ENCODE measurements at regions not wholly inside any gene's neighbourhood (a gene's known extent, or its start where the extent isn't known, plus 50 kb on each side); places are given as distances from the start of the nearest gene placed in this dataset.

DNA sequence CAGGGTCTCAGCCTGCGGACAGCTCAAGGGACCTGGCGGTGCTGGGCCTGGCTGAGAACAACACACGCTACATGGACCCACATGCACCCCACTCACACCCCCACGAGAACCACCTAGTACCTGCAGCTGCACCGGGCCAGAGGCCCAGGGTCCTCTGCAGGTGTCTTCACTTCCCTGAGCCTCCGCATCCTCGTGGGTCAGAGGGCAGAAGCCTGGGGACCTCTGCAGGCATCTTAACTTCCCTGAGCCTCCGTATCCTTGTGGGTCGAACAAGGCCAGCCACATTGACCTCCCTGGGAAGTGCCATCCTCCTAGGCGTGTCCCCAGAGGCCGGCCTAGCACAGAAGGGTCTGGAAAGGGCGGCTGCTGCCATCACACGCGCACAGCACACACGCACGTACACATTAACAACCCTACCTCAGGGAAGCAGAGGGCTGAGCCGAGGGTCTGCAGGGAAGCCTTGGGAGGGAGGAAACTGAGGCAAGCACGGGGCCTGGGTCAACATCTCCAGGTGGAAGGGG, 62.5 kb upstream of the HPCAL1 start:
- no peak for DNase-seq (ENCODE audit: low read depth)
- H3K4me3 ChIP-seq (ENCODE audit: control insufficient read depth, low read depth, low read length), result no peak overlapping the region
- TF ChIP-seq, protein P1, sequence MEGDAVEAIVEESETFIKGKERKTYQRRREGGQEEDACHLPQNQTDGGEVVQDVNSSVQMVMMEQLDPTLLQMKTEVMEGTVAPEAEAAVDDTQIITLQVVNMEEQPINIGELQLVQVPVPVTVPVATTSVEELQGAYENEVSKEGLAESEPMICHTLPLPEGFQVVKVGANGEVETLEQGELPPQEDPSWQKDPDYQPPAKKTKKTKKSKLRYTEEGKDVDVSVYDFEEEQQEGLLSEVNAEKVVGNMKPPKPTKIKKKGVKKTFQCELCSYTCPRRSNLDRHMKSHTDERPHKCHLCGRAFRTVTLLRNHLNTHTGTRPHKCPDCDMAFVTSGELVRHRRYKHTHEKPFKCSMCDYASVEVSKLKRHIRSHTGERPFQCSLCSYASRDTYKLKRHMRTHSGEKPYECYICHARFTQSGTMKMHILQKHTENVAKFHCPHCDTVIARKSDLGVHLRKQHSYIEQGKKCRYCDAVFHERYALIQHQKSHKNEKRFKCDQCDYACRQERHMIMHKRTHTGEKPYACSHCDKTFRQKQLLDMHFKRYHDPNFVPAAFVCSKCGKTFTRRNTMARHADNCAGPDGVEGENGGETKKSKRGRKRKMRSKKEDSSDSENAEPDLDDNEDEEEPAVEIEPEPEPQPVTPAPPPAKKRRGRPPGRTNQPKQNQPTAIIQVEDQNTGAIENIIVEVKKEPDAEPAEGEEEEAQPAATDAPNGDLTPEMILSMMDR (IDR thresholded peaks at IDR 0.05; ENCODE audit: control insufficient read depth, insufficient read depth, low read depth, low read length, missing control alignments), result no peak

DNA sequence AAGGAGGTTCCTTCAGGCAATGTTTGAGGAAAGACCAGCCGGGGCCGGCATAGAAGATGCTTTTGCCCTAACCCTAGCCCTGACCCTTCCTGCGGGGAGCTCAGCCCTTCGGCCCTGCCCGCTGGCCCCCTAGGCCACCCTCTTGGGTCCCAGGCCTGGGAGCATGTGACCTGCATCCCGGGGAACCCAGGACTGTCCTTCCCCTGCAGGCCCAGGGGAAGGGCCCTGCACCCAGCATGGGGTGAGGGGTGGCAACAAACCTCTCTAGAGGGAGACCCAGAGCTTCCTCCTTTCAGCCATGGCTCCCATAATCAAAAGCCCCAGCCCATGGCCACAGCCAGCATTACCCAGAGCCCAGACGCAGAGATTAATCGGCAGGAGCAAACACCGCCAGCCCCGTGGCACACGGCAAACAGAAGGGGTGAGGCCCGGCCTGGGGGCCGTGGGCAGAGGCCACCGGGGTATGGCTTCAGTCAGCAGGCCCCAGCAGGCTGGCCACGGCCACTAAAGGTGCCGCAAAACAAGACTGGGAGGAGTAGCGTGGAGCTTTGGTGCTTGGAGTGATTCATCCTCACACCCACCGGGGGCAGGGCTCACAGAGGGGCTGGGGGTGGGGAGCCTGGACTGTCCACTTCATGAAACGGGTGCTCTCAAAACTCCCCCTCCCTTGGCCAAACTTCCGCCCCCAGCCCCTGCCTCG, 61.6 kb upstream of the HPCAL1 start:
- TF ChIP-seq, protein P1 (IDR thresholded peaks at IDR 0.05; ENCODE audit: control insufficient read depth, insufficient read depth, low read depth, low read length, missing control alignments), result no peak

DNA sequence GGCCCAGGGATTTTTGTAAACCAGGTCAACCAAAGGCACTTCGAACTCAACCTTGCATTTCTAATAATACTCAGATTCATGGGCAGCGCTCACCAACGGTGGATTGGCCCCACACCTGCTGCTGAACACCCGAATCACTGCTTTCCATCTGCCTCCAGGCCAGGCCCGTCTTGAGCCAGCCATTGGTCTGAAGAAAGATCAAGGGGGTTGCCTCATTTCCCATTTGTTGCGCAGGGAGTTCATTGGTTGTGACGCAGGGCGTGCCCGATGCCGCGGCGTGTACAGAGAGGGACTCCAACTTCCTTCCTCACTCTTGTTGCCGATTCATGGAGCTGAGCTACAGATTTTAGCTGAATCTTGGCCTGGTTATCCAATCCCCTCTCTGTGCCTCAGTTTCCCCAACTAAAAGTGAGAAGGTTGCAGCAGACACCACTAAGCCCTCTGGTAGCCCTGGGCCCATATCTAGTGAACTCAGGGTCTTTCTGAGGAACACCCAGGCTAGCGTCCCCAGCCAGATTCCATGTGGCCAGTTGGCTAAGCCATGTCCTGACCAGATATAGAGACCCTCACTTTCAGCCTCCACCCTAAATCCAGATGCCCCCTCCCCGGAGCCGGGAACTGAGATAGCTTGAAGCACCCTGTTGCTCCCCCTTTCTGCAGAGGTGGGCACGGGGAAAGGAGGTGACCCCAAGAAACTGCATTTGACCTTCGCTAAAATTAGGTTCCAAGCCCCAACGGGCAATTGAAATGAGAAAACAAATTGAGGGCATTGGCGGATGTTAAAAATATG, 60.9 kb upstream of the HPCAL1 start:
- no peak for DNase-seq (ENCODE audit: low read depth)
- H3K4me3 ChIP-seq (ENCODE audit: control insufficient read depth, low read depth, low read length), result no peak overlapping the region
- TF ChIP-seq, protein P1 (IDR thresholded peaks at IDR 0.05; ENCODE audit: control insufficient read depth, insufficient read depth, low read depth, low read length, missing control alignments), result no peak

More for the DNA sequence above, 61.6 kb upstream of the HPCAL1 start:
- H3K4me3 ChIP-seq (ENCODE audit: control insufficient read depth, low read depth, low read length), result no peak overlapping the region
- no peak for DNase-seq (ENCODE audit: low read depth)

DNA sequence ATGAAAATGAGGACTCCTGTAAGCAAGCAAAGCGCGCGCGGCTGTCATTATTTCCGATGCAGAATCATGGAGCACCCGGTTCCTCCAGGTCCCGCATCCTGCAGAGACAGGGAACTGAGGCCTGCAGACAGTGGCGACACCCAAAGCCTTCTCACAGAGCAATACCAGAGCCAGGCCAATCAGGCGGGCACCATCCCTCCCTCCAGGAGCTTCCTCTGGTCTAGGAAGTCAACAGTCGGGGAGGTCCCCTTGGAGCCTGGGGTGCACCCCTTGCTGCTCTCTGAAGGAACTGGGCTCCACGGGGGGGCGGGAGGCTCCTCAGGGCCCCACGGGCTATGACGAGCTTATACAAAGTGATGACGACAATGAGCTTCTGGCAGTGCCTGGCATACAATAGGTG, 60.3 kb upstream of the HPCAL1 start:
- TF ChIP-seq, protein P1 (IDR thresholded peaks at IDR 0.05; ENCODE audit: control insufficient read depth, insufficient read depth, low read depth, low read length, missing control alignments), result no peak
- H3K4me3 ChIP-seq (ENCODE audit: control insufficient read depth, low read depth, low read length), result no peak overlapping the region
- DNase-seq (ENCODE audit: low read depth), result no peak

DNA sequence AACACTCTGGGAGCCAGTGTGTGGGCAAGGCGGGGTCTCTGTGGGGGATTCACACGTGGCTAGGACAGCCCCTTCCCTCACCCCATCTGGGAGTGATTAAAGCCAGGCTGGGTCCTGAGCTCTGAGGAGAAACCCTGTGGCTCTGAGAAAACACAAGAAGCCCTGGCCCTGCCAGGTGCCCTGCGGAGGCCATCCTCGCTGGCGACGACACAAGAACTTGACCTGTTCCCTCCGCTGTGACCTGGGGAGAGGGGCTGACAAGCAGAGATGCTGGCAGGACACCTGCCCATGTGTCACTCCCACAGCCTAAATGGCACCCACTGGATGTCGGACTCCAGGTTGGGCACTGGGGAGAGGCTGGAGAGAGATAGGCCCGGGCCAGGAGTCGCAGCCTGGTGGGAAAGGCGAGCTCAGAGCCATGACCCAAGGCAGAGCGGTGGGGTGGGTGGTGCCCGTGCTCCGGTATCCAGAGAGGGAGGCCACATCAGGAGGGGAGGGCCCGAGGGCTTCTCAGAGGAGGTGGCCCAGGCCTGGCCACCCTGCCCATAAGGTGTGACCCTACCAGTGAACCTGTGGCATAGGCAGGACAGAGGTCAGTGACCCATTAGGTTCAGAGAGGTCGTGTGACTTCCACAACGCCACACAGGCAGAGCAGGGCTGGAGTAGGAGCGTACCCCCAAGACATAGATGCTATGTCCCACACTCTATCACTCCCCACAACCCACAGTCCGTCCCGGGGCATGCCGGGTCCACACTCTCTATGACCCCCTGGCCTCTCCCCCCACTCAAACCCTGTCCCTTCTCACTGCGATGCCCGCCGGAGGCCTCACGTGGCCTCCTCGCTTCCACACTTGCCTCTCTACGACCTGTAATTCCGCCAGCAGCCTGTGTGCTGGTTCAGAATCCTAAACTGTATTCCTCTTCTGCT, 59.4 kb upstream of the HPCAL1 start:
- no peak overlapping the region for H3K4me3 ChIP-seq (ENCODE audit: control insufficient read depth, low read depth, low read length)
- no peak for DNase-seq (ENCODE audit: low read depth)
- TF ChIP-seq, protein P1 (IDR thresholded peaks at IDR 0.05; ENCODE audit: control insufficient read depth, insufficient read depth, low read depth, low read length, missing control alignments), result no peak

DNA sequence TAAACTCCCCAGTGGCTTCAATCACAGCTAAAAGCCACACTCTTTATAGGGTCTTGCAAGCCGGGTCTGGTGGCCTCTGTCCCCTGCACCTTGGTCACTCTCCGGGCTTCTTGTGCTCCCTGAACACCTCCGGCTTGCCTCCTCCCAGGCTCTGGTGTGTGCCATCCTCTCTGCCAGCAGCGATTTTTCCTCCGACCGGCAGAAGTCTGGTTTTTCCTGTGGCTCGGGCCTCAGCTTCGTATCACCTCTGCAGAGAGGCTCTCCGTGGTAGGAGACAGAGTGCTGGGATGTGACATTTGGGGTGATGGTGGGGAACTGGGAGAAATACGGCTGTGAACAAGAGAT, 58.8 kb upstream of the HPCAL1 start:
- TF ChIP-seq, protein P1 (IDR thresholded peaks at IDR 0.05; ENCODE audit: control insufficient read depth, insufficient read depth, low read depth, low read length, missing control alignments), result no peak
- DNase-seq (ENCODE audit: low read depth), result no peak
- H3K4me3 ChIP-seq (ENCODE audit: control insufficient read depth, low read depth, low read length), result no peak overlapping the region

Measured in AG09309 (cell line).